ENCODE measurements at regions not wholly inside any gene's neighbourhood (a gene's known extent, or its start where the extent isn't known, plus 50 kb on each side); places are given as distances from the start of the nearest gene placed in this dataset.

DNA sequence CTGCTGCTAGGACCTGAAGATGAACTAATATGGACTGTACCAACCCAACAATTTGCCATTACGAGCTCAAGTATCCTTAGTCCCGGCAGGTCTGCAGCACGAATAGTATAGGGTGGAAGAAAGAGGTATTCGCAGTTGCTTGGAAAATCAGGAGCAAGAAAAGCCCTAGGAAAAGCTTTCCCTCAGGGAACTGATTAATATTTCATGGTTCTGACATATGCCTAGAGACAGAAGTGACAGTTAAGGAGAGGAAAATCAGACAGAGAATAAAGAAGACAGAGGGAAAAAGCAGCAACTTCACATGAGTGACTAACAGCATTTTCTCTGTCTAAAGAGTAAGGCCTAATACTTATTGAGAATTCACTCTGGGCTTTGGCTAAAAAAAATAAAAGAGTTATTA, 602.9 kb upstream of the ATP2B1 start:
- TF ChIP-seq EP300 (conservative IDR thresholded peaks at IDR 0.05; ENCODE audit: poor library complexity, severe bottlenecking) (peak; percentile 97), TAF1 (IDR thresholded peaks at IDR 0.05; ENCODE audit: low read depth) (no peak), POLR2AphosphoS5 (IDR thresholded peaks at IDR 0.05) (peak; percentile 85), EZH2 (IDR thresholded peaks at IDR 0.05; ENCODE audit: borderline replicate concordance, insufficient read depth, low read length, poor library complexity, severe bottlenecking) (no peak), SMC3 (conservative IDR thresholded peaks at IDR 0.05; ENCODE audit: poor library complexity) (no peak), RAD21 (conservative IDR thresholded peaks at IDR 0.05) (peak; percentile 40)
- TF ChIP-seq, protein P1, sequence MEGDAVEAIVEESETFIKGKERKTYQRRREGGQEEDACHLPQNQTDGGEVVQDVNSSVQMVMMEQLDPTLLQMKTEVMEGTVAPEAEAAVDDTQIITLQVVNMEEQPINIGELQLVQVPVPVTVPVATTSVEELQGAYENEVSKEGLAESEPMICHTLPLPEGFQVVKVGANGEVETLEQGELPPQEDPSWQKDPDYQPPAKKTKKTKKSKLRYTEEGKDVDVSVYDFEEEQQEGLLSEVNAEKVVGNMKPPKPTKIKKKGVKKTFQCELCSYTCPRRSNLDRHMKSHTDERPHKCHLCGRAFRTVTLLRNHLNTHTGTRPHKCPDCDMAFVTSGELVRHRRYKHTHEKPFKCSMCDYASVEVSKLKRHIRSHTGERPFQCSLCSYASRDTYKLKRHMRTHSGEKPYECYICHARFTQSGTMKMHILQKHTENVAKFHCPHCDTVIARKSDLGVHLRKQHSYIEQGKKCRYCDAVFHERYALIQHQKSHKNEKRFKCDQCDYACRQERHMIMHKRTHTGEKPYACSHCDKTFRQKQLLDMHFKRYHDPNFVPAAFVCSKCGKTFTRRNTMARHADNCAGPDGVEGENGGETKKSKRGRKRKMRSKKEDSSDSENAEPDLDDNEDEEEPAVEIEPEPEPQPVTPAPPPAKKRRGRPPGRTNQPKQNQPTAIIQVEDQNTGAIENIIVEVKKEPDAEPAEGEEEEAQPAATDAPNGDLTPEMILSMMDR (IDR thresholded peaks at IDR 0.05; ENCODE audit: poor library complexity, severe bottlenecking): no peak
- TF ChIP-seq, protein P2, sequence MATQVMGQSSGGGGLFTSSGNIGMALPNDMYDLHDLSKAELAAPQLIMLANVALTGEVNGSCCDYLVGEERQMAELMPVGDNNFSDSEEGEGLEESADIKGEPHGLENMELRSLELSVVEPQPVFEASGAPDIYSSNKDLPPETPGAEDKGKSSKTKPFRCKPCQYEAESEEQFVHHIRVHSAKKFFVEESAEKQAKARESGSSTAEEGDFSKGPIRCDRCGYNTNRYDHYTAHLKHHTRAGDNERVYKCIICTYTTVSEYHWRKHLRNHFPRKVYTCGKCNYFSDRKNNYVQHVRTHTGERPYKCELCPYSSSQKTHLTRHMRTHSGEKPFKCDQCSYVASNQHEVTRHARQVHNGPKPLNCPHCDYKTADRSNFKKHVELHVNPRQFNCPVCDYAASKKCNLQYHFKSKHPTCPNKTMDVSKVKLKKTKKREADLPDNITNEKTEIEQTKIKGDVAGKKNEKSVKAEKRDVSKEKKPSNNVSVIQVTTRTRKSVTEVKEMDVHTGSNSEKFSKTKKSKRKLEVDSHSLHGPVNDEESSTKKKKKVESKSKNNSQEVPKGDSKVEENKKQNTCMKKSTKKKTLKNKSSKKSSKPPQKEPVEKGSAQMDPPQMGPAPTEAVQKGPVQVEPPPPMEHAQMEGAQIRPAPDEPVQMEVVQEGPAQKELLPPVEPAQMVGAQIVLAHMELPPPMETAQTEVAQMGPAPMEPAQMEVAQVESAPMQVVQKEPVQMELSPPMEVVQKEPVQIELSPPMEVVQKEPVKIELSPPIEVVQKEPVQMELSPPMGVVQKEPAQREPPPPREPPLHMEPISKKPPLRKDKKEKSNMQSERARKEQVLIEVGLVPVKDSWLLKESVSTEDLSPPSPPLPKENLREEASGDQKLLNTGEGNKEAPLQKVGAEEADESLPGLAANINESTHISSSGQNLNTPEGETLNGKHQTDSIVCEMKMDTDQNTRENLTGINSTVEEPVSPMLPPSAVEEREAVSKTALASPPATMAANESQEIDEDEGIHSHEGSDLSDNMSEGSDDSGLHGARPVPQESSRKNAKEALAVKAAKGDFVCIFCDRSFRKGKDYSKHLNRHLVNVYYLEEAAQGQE (IDR thresholded peaks at IDR 0.05; ENCODE audit: borderline replicate concordance): peak; percentile 100

Data from neural cell (in vitro differentiated cells).